Ramos (cell line): ENCODE measurements at regions not wholly inside any gene's neighbourhood (a gene's known extent, or its start where the extent isn't known, plus 50 kb on each side); places are given as distances from the start of the nearest gene placed in this dataset.

Experiments
- in situ Hi-C: fragments of 300-500 bp; cut with MboI; formaldehyde crosslinking; loops from one replicate; pipeline ENCODE4 v1.14.3; 2022; ENCODE audit warnings: low sequenced_read_pairs; ENCODE audit not compliant: unreplicated experiment

DNA sequence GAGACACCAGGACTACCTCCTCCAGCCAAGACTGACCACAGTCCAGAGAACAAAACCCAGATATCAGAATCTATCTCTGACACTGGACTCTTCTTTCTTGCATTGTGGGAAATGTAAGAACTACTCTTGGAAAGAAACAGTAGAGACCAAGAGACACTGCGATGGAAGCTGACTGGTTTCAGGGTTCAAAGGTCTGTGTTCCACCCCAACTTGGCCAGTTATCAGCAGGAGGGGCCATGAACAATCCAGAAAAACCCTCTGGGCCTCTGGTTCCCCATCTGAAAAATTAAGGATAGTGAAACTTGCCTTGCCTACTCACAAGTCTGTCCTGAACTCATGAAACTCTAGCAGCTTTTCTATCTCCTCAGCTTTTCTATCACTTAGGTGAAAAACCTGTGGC, 166.5 kb downstream of the SUCLG1 start:
- in situ Hi-C loops = no loop called here

DNA sequence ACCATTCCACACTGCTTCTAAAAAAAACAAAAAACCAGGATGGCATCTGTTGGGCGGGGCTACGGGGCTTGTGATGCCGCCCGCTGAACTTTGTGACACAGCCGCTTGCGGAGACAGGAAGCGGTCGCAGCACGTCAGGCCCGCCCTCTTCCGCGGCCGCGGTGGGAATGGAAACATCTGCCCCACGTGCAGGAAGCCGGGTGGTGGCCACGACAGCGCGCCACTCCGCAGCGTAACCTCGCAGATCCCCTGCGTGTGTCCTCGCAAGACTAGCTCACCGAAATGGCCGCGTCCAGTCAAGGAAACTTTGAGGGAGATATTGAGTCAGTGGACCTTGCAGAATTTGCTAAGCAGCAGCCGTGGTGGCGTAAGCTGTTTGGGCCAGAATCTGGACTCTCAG, 168.5 kb downstream of the SUCLG1 start:
- in situ Hi-C loops = no loop called here

- in situ Hi-C loops = no loop called here
Measured at GRCh38 chr2:84288293-84288692, 170.8 kb downstream of the SUCLG1 start.

DNA sequence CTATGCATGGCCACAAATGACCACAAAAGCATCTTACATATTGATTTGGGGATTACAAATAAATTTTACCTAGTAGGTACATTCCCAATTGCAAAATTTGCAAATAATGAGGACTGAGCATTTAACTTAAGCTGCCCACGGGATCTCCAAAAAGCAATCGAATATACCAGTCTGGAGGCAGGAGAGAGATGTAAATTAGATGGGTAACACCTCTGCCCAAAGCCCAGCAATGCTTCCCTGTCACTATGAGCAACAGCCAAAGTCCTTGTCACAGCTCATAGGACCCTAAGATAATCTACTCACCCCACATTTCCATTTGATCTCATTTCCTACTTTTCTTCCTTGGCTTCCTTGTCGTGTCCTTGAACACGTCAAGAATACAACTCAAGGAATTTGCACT, 172.2 kb downstream of the SUCLG1 start:
- in situ Hi-C loops = no loop called here

DNA sequence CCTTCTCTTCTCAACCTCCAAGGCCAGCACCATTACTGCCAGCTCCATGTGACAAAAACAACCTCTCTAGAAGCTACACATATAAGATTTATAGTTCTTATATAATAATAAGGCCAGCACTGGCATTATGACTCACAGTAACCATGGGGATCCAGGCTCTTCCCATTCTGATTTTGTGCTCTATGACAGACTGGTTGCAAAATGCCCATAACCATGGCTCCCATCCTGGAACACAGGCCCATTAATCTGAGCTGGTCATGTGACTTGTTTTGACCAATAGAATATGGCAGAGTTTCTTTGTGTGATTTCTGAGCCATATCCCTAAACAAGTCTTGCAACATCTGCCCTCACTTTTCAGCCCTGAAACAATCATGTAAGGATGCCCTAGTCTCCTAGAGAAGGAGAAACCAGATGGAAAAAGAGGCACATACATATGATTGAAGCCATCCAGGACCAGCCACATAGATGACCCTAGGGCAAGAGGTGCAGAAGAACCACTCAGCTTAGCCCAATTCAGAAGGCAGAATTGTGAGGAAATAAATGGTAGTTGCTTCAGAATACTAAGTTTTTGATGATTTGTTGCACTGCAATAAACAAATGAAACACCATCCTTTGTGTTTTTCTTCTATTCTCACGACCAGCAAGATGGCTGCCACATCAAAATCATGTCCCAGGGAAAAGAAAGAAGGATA, 173.9 kb downstream of the SUCLG1 start:
- in situ Hi-C loops = no loop called here

DNA sequence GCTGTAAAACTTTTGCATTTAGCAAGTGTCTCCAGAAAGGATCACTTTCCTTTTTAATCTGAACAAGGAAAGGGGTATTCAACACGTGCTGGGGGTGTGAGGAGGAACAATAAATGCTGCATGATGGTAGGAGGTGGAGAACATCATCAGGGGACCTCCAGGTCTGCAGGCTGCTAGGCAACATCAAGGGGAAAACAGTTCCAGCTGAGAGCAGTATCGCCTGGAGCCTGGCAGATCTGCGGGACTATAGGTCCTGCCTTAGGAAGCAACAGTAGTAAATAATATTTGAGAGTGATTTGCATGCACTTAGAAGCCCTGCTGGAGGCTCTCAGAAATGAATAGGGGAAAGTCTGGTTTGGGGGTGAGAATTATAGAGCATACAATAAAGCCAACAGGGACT, 175.6 kb downstream of the SUCLG1 start:
- in situ Hi-C loops = no loop called here

GRCh38 chr2:84281510-84281909, 177.6 kb downstream of the SUCLG1 start:
- in situ Hi-C loops = no loop called here

- in situ Hi-C loops = no loop called here
Measured at GRCh38 chr2:84280873-84281272, 178.2 kb downstream of the SUCLG1 start.

GRCh38 chr2:84278386-84278785, 180.7 kb downstream of the SUCLG1 start:
- in situ Hi-C loops = no loop called here

GRCh38 chr2:84276590-84277255, 182.4 kb downstream of the SUCLG1 start:
- in situ Hi-C loops = no loop called here

GRCh38 chr2:84273406-84273805, 185.7 kb downstream of the SUCLG1 start:
- in situ Hi-C loops = no loop called here

DNA sequence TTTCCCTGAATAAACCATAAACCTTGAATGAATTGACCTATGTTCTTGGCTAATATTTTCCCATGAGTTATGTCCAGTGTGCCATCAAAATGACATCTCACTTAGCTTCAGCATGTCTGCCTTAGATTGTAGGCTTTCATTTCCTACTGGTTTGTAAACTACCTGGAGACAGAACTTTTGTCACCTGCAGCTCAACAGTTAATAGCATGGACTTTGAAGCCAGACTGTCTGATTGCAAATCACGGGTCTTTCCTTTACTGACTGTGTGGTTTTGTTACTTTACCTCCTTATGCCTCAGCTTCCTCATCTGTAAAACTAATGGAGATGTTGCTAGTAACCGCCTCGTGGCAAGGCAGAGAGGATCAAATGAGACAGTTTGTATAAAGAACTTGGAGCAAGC, 187.1 kb downstream of the SUCLG1 start:
- in situ Hi-C loops = no loop called here

- in situ Hi-C loops = no loop called here
Measured at GRCh38 chr2:84257831-84258230, 201.2 kb downstream of the SUCLG1 start.

DNA sequence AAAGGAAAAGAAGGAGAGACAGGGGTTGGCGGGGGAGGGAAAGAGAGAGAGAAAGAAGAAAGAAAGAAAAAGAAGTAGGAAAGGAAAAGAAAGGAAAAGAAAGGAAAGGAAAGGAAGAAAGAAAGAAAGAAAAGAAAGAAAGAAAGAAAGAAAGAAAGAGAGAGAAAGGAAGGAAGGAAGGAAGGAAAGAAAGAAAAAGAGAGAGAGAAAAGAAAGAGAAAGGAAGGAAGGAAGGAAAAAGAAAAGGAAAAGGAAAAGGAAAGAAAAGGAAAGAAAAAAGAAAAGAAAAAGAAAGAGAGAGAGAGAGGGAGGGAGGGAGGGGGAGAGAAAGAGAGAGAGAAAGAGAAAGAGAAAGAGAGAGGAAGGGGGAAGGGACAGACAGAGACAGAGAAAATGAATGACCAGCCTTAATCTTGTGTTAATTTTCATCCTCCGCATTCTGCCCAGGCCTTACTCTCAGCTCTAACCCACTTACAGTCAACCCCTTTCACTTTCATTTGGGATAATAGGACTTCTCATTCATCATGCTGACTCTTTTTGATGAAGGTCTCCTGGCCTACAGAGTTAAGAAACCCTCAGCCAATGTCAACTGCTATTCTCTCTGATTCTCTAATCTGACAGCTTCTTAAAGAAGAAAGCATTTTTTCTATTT, 207.3 kb downstream of the SUCLG1 start:
- in situ Hi-C loops = no loop called here

GRCh38 chr2:84249140-84249539, 209.9 kb downstream of the SUCLG1 start:
- in situ Hi-C loops = no loop called here

GRCh38 chr2:84247532-84247931, 211.5 kb downstream of the SUCLG1 start:
- in situ Hi-C loops = no loop called here

DNA sequence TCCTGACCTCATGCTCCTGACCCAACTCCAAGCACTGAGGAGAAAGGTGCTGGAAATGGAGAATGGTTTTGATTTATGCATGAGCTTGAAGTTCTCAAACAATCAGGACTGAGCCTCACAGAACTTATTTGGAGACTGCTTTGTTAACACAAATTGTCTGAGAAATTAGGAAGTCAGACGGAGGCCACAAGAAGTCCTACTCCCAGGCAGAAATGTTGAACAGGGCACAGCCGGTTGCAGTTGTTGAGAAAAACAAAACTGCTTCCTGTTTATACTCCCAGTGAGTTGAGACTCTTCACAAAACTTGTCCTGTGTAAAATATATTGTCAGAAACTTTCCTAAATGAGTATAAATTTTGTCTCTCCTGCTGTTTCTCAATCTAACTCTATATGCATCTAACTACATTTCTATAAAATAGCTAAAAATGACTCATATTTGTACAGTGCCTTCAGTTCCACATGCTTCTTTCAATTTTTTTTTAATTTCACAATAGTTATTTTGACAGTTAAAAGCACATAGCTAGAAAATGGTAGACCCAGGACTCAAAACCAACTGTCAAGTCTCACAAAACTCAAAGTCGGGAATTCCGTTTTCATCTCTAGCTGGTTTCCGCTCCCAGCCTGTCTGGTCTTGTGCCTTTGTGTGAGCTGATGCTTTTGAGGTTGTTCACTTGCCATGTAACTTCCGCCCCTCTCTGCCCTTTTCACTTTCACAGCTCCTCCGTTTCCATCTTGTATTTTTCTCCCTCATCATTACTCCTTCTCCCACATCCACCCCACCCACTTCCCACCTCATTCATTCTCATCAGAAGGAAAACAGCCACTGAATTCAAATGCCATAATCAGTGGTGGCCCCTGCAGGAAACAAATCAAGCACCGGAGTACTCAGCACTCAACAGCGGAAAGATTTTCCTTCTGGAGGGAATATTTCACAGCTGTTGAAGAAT, 215.0 kb downstream of the SUCLG1 start:
- in situ Hi-C loops = no loop called here

DNA sequence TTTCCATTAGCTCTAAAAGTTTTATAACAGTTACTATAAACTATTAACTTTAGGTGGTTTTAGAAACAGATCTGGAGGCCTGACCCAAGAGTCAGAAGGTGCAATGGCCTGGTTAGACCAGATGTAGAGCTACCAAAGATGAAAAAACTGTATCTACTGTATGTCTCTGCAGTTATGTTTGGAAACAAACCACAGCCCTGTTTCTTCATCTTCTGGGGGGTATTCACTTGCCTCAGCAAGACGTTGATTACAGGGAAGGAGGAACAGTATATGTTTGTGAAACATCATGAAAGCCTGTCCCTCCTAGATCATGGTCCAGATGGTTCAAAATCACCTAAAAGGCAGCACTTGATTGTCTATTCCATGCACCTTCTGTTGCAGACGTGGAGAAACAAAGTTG, 220.2 kb downstream of the SUCLG1 start:
- in situ Hi-C loops = no loop called here

GRCh38 chr2:84236288-84236687, 222.8 kb downstream of the SUCLG1 start:
- in situ Hi-C loops = no loop called here

DNA sequence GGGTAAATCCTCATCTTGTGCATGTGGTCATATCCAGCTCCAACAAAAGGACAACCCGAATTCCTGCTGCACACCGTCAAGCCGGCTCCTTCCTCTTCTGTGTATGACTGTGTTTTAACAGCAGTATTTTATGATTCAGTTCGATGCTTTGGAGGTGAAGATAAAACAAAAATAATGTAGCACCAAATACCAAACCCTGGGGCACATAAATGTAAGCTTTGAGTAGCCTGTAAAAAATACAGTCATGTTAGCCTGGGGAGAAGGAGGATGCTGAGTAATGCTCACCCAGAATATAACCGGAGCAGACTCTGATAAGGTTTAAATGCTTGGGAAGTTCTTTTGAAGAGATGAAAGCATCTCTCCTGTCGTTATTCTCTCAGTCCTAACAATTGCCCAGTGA, 225.0 kb downstream of the SUCLG1 start:
- in situ Hi-C loops = no loop called here

GRCh38 chr2:84231478-84231877, 227.6 kb downstream of the SUCLG1 start:
- in situ Hi-C loops = no loop called here
